Esophagus muscularis mucosa (tissue), 4 donors: ENCODE measurements at regions not wholly inside any gene's neighbourhood (a gene's known extent, or its start where the extent isn't known, plus 50 kb on each side); places are given as distances from the start of the nearest gene placed in this dataset.

Experiments
- DNase-seq: peaks from one replicate; pipeline ENCODE4 v3.0.0-alpha.2; 2017; ENCODE audit errors: extremely low spot score
- H3K27ac ChIP-seq, 4 donors: fragments of 200-600 bp; sonication (generic); replicated peaks in 1 of 4; 1 replicate in 3 of 4; 2 replicates in 1 of 4; pipeline ENCODE4 v1.5.1; 2016 to 2019; ENCODE audit warnings: mild to moderate bottlenecking in 1 of 4
- H3K27me3 ChIP-seq, 4 donors: fragments of 200-600 bp; sonication (generic); one replicate each; pipeline versions ENCODE4 v1.5.1 to v1.6.0; 2016 to 2019
- H3K36me3 ChIP-seq, 4 donors: fragments of 200-600 bp; sonication (generic); one replicate each; pipeline ENCODE4 v1.5.1; 2016 to 2019
- H3K4me1 ChIP-seq, 4 donors: fragments of 200-600 bp; sonication (generic); one replicate each; pipeline ENCODE4 v1.5.1; 2016 to 2019
- H3K4me3 ChIP-seq, 4 donors: fragments of 200-600 bp; sonication (generic); 1 replicate in 2 of 4; 2 replicates in 2 of 4; pipeline ENCODE4 v1.5.1; 2016 to 2019; ENCODE audit warnings: mild to moderate bottlenecking in 4 of 4, moderate library complexity in 1 of 4
- H3K9me3 ChIP-seq, 4 donors: fragments of 200-600 bp; sonication (generic); 1 replicate in 3 of 4; 2 replicates in 1 of 4; pipeline ENCODE4 v1.5.1; 2016 to 2019
- EP300 ChIP-seq: sonication (generic); formaldehyde crosslinking; IDR thresholded peaks from one replicate; pipeline ENCODE4 v1.6.1; 2017; ENCODE audit warnings: antibody characterized with exemption
- POLR2A ChIP-seq: fragments of 450-650 bp; IDR thresholded peaks from one replicate; pipeline ENCODE4 v1.6.1; 2017; ENCODE audit warnings: antibody characterized with exemption, moderate library complexity, mild to moderate bottlenecking, low read depth
- POLR2AphosphoS5 ChIP-seq, 2 donors: sonication (generic); formaldehyde crosslinking; IDR thresholded peaks; one replicate each; pipeline ENCODE4 v1.6.1; 2017; ENCODE audit warnings: antibody characterized with exemption in 2 of 2
- WGBS: methylation state at CpG from one replicate; pipeline ENCODE4 v1.1.5; 2018; 5-methylcytosine and 5-hydroxymethylcytosine counted together
- intact Hi-C: fragments of 100-400 bp; cut with DNase I; formaldehyde crosslinking; loops from one replicate; pipeline ENCODE4 v1.15.1; 2023
- TF ChIP-seq, protein P1 (sequence below), 3 experiments: fragments of 200-600 bp in 2 of 3; fragments of 450-650 bp in 1 of 3; sonication (generic) in 2 of 3; IDR thresholded peaks; one replicate each; pipeline ENCODE4 v1.5.1; 2017 to 2019; ENCODE audit warnings: antibody characterized with exemption in 3 of 3, mild to moderate bottlenecking in 2 of 3, moderate library complexity in 1 of 3

- no peak overlapping the region for H3K27ac ChIP-seq
- no peaks in the 10 kb centered on the region for H3K4me1 ChIP-seq
- no peaks in the 10 kb centered on the region for H3K36me3 ChIP-seq
- no peaks in the 10 kb centered on the region for H3K9me3 ChIP-seq
- H3K4me3 ChIP-seq: no peak overlapping the region
- DNase-seq: no peak
- TF ChIP-seq EP300 (no peak), POLR2A (no peak)
- TF ChIP-seq, protein P1, sequence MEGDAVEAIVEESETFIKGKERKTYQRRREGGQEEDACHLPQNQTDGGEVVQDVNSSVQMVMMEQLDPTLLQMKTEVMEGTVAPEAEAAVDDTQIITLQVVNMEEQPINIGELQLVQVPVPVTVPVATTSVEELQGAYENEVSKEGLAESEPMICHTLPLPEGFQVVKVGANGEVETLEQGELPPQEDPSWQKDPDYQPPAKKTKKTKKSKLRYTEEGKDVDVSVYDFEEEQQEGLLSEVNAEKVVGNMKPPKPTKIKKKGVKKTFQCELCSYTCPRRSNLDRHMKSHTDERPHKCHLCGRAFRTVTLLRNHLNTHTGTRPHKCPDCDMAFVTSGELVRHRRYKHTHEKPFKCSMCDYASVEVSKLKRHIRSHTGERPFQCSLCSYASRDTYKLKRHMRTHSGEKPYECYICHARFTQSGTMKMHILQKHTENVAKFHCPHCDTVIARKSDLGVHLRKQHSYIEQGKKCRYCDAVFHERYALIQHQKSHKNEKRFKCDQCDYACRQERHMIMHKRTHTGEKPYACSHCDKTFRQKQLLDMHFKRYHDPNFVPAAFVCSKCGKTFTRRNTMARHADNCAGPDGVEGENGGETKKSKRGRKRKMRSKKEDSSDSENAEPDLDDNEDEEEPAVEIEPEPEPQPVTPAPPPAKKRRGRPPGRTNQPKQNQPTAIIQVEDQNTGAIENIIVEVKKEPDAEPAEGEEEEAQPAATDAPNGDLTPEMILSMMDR (IDR thresholded peaks at IDR 0.05): no peak
- 61% methylated on average over 7 of the region's 7 CpGs for WGBS
- intact Hi-C loops: no loop called here
- H3K27me3 ChIP-seq: peaks cover 0 to 21% (median 0%) of the 10 kb centered on the region in 4 donors
Observed at GRCh38 chr21:35674895-35675470, 385.3 kb downstream of the SETD4 start.

GRCh38 chr21:35674091-35674671 lies 386.1 kb downstream of the SETD4 start:
- no peak overlapping the region for H3K4me3 ChIP-seq

GRCh38 chr21:35672313-35672712 lies 388.0 kb downstream of the SETD4 start:
- 88% methylated on average over 3 of the region's 3 CpGs for WGBS
- intact Hi-C loops: no loop called here
- no peak overlapping the region for H3K27ac ChIP-seq

More at GRCh38 chr21:35674091-35674671, 386.1 kb downstream of the SETD4 start:
- H3K4me1 ChIP-seq: no peaks in the 10 kb centered on the region
- peaks cover 0 to 21% (median 0%) of the 10 kb centered on the region in 4 donors for H3K27me3 ChIP-seq
- no peak overlapping the region for H3K27ac ChIP-seq
- no peaks in the 10 kb centered on the region for H3K36me3 ChIP-seq
- 83% methylated on average over 13 of the region's 13 CpGs for WGBS
- no peak for DNase-seq
- H3K9me3 ChIP-seq: no peaks in the 10 kb centered on the region
- no peak for TF ChIP-seq POLR2AphosphoS5 (IDR thresholded peaks at IDR 0.05)
- TF ChIP-seq EP300: no peak
- TF ChIP-seq POLR2A: no peak
- intact Hi-C loops: no loop called here

GRCh38 chr21:35664683-35665082 lies 395.6 kb downstream of the SETD4 start:
- intact Hi-C loops: no loop called here
- no peaks in the 10 kb centered on the region for H3K36me3 ChIP-seq
- no peak for DNase-seq
- WGBS: 87% methylated on average over 3 of the region's 3 CpGs
- no peaks in the 10 kb centered on the region for H3K27me3 ChIP-seq
- no peaks in the 10 kb centered on the region for H3K4me1 ChIP-seq
- no peaks in the 10 kb centered on the region for H3K9me3 ChIP-seq
- H3K27ac ChIP-seq: no peak overlapping the region
- no peak for TF ChIP-seq POLR2A
- TF ChIP-seq, protein P1 (IDR thresholded peaks at IDR 0.05): no peak
- no peak for TF ChIP-seq POLR2AphosphoS5 (IDR thresholded peaks at IDR 0.05)
- TF ChIP-seq EP300: no peak
- no peak overlapping the region for H3K4me3 ChIP-seq

More at GRCh38 chr21:35672313-35672712, 388.0 kb downstream of the SETD4 start:
- Histone ChIP-seq H3K4me3 (no peak overlapping the region), H3K9me3 (no peaks in the 10 kb centered on the region), H3K27me3 (peaks cover 0 to 21% (median 0%) of the 10 kb centered on the region in 4 donors), H3K4me1 (no peaks in the 10 kb centered on the region), H3K36me3 (no peaks in the 10 kb centered on the region)
- no peak for DNase-seq
- TF ChIP-seq POLR2A: no peak
- TF ChIP-seq, protein P1 (IDR thresholded peaks at IDR 0.05): no peak

DNA sequence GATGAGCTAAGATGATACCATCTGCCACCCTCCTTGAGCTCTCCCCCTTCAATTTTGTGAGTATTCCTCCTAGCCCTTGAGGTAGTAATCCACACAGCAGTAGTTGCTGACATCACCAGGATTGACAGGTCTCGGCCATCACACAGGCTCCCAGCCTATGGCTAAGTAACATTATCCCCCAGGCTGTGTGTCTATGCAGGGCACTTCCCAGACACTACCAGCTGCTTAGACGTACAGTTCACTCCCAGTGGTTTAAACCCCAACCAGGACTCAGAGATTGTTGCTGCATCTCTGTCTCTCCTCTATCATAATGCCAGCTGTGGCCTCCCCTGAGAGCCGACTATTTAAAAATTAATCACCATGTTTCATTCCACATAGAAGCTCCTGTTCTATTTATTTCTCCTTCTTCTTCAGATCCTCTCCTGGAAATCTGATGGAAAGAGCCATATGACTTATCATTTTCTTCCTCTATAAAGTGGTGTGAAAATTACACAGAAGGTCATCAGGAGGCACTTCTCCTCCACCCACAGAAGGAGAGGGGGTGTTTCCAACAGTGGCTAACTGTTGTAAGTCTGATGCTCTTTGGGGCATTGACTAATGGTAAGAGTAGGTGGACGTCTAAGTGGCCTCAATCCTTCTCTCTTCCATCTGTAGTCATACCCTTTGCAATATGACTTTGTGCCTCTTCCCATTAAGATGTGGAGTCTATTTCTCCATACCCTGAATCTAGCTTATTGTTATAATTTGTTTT lies 396.3 kb downstream of the SETD4 start:
- H3K9me3 ChIP-seq: no peaks in the 10 kb centered on the region
- no peak overlapping the region for H3K4me3 ChIP-seq
- no peaks in the 10 kb centered on the region for H3K36me3 ChIP-seq
- intact Hi-C loops: no loop called here
- H3K4me1 ChIP-seq: no peaks in the 10 kb centered on the region
- TF ChIP-seq EP300 (no peak), POLR2AphosphoS5 (IDR thresholded peaks at IDR 0.05) (no peak), POLR2A (no peak)
- TF ChIP-seq, protein P1 (IDR thresholded peaks at IDR 0.05): no peak
- 68% methylated on average over 4 of the region's 4 CpGs for WGBS
- H3K27me3 ChIP-seq: no peaks in the 10 kb centered on the region
- no peak for DNase-seq
- H3K27ac ChIP-seq: no peak overlapping the region
